ENCODE measurements at regions not wholly inside any gene's neighbourhood (a gene's known extent, or its start where the extent isn't known, plus 50 kb on each side); places are given as distances from the start of the nearest gene placed in this dataset.

GRCh38 chr5:162209005-162209605 lies 141.5 kb downstream of the GABRG2 start:
- H3K4me3 ChIP-seq (ENCODE audit: low read depth, low read length) = no peak overlapping the region
- peak; percentile 16 for DNase-seq (ENCODE audit: low read depth)
- TF ChIP-seq CTCF (IDR thresholded peaks at IDR 0.05; ENCODE audit: low read depth, low read length, missing control alignments) = peak; percentile 67

- no peak for TF ChIP-seq CTCF (IDR thresholded peaks at IDR 0.05; ENCODE audit: low read depth, low read length, missing control alignments)
- DNase-seq (ENCODE audit: low read depth) = no peak
- H3K4me3 ChIP-seq (ENCODE audit: low read depth, low read length) = no peak overlapping the region
Observed at GRCh38 chr5:162214551-162214950, 147.0 kb downstream of the GABRG2 start.

- no peak for DNase-seq (ENCODE audit: low read depth)
- no peak for TF ChIP-seq CTCF (IDR thresholded peaks at IDR 0.05; ENCODE audit: low read depth, low read length, missing control alignments)
Observed at GRCh38 chr5:162217037-162217436, 149.5 kb downstream of the GABRG2 start.

GRCh38 chr5:162221910-162222309 lies 154.3 kb downstream of the GABRG2 start:
- H3K4me3 ChIP-seq (ENCODE audit: low read depth, low read length) = no peak overlapping the region
- DNase-seq (ENCODE audit: low read depth) = no peak
- TF ChIP-seq CTCF (IDR thresholded peaks at IDR 0.05; ENCODE audit: low read depth, low read length, missing control alignments) = no peak

More at GRCh38 chr5:162217037-162217436, 149.5 kb downstream of the GABRG2 start:
- no peak overlapping the region for H3K4me3 ChIP-seq (ENCODE audit: low read depth, low read length)

- no peak for DNase-seq (ENCODE audit: low read depth)
- no peak overlapping the region for H3K4me3 ChIP-seq (ENCODE audit: low read depth, low read length)
- no peak for TF ChIP-seq CTCF (IDR thresholded peaks at IDR 0.05; ENCODE audit: low read depth, low read length, missing control alignments)
Observed at GRCh38 chr5:162227075-162227474, 159.5 kb downstream of the GABRG2 start.

- H3K4me3 ChIP-seq (ENCODE audit: low read depth, low read length) = no peak overlapping the region
- no peak for DNase-seq (ENCODE audit: low read depth)
- TF ChIP-seq CTCF (IDR thresholded peaks at IDR 0.05; ENCODE audit: low read depth, low read length, missing control alignments) = no peak
Observed at GRCh38 chr5:162230348-162230747, 162.8 kb downstream of the GABRG2 start.

- no peak overlapping the region for H3K4me3 ChIP-seq (ENCODE audit: low read depth, low read length)
- no peak for DNase-seq (ENCODE audit: low read depth)
- TF ChIP-seq CTCF (IDR thresholded peaks at IDR 0.05; ENCODE audit: low read depth, low read length, missing control alignments) = no peak
Observed at GRCh38 chr5:162231522-162231921, 163.9 kb downstream of the GABRG2 start.
